Non-pigmented ciliary epithelial cell (primary cell): ENCODE measurements at regions not wholly inside any gene's neighbourhood (a gene's known extent, or its start where the extent isn't known, plus 50 kb on each side); places are given as distances from the start of the nearest gene placed in this dataset.

Experiments
- DNase-seq: peaks from one replicate; pipeline ENCODE4 v3.0.0-alpha.2; 2010; ENCODE audit warnings: low read depth

DNA sequence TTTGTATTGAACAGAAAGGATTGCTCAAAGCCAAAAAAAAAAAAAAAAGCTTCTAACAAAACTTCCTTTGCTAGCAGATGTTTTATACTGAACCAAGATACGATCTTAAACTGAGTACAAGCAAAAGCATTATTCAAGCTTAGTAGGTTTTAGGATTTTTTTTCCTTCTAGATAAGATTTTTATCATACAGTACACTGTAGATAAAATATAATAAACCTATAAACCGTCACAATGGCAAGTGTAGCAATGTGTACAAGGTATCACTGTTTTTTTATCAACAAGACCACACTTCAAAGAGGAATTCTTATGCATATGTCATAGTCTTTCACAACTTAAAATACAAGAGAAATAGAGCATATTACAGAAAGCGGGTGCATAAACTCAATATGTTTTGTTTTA lies 56.5 kb upstream of the TRPM3 start:
- DNase-seq, result no peak

- no peak for DNase-seq
These were observed 50.1 kb upstream of the TRPM3 start for GRCh38 chr9:71171517-71171916.
